ENCODE measurements at regions not wholly inside any gene's neighbourhood (a gene's known extent, or its start where the extent isn't known, plus 50 kb on each side); places are given as distances from the start of the nearest gene placed in this dataset.

DNA sequence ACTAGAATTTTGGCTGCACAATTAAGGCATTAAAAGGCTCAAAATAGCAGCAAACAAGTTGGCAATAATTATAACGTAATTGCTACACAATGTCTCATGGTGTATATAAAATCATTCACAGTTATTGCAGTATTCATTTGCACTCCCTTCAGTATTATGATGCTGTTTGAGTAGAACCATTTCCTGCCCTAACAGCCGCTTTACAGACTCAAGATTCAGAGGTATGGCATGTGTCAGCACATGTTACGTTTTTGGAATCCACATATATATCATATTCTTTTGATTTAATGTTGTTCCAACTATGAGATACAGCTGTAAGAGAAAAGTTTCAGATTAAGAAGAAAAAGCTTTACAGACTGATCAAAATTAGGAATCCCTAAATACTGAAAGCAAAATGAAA lies 56.3 kb upstream of the NCKAP5 start:
- no peaks in the 10 kb centered on the region for H3K79me2 ChIP-seq (ENCODE audit: low read length)
- no peak overlapping the region for H2AFZ ChIP-seq (ENCODE audit: low read depth, low read length)
- H3K4me3 ChIP-seq (ENCODE audit: low read length) = no peak overlapping the region
- no peaks in the 10 kb centered on the region for H4K20me1 ChIP-seq (ENCODE audit: insufficient read depth, low read length)
- H3K9ac ChIP-seq (ENCODE audit: low read length) = no peak overlapping the region
- H3K9me3 ChIP-seq (ENCODE audit: insufficient read depth, low read length) = no peaks in the 10 kb centered on the region
- TF ChIP-seq, protein P1, sequence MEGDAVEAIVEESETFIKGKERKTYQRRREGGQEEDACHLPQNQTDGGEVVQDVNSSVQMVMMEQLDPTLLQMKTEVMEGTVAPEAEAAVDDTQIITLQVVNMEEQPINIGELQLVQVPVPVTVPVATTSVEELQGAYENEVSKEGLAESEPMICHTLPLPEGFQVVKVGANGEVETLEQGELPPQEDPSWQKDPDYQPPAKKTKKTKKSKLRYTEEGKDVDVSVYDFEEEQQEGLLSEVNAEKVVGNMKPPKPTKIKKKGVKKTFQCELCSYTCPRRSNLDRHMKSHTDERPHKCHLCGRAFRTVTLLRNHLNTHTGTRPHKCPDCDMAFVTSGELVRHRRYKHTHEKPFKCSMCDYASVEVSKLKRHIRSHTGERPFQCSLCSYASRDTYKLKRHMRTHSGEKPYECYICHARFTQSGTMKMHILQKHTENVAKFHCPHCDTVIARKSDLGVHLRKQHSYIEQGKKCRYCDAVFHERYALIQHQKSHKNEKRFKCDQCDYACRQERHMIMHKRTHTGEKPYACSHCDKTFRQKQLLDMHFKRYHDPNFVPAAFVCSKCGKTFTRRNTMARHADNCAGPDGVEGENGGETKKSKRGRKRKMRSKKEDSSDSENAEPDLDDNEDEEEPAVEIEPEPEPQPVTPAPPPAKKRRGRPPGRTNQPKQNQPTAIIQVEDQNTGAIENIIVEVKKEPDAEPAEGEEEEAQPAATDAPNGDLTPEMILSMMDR (IDR thresholded peaks at IDR 0.05; ENCODE audit: low read depth, low read length) = no peak
- H3K27me3 ChIP-seq (ENCODE audit: low read depth, low read length) = no peaks in the 10 kb centered on the region
- H3K36me3 ChIP-seq (replicated peaks; ENCODE audit: low read depth, low read length) = no peaks in the 10 kb centered on the region
- H3K4me2 ChIP-seq (ENCODE audit: low read length) = no peak overlapping the region
- H3K4me1 ChIP-seq (ENCODE audit: low read length) = no peaks in the 10 kb centered on the region
- no peak overlapping the region for H3K27ac ChIP-seq (ENCODE audit: low read length)

DNA sequence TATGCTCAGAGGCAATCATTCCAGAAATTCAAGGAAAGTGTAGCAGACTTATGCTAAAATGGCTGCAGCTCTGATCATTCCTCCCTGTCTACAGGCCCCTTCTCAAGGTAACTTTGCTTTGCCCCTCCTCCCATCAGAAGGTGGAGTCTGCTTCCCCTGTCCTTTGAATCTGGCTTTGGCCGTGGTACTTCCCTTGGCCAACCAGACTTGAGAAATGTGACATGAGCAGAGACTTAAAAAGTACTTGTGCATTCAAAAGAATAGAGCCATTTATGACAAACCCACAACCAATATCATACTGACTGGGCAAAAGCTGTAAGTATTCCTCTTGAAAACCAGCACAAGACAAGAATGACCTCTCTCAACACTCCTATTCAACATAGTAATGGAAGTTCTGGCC lies 59.5 kb upstream of the NCKAP5 start:
- H3K36me3 ChIP-seq (replicated peaks; ENCODE audit: low read depth, low read length) = no peaks in the 10 kb centered on the region
- no peak overlapping the region for H3K9ac ChIP-seq (ENCODE audit: low read length)
- no peaks in the 10 kb centered on the region for H3K79me2 ChIP-seq (ENCODE audit: low read length)
- H2AFZ ChIP-seq (ENCODE audit: low read depth, low read length) = no peak overlapping the region
- H4K20me1 ChIP-seq (ENCODE audit: insufficient read depth, low read length) = no peaks in the 10 kb centered on the region
- no peaks in the 10 kb centered on the region for H3K9me3 ChIP-seq (ENCODE audit: insufficient read depth, low read length)
- no peaks in the 10 kb centered on the region for H3K27me3 ChIP-seq (ENCODE audit: low read depth, low read length)
- H3K27ac ChIP-seq (ENCODE audit: low read length) = no peak overlapping the region
- no peak for TF ChIP-seq EZH2phosphoT487 (IDR thresholded peaks at IDR 0.05; ENCODE audit: low read depth)
- TF ChIP-seq, protein P1 (IDR thresholded peaks at IDR 0.05; ENCODE audit: low read depth, low read length) = no peak
- H3K4me1 ChIP-seq (ENCODE audit: low read length) = no peaks in the 10 kb centered on the region
- no peak overlapping the region for H3K4me3 ChIP-seq (ENCODE audit: low read length)
- H3K4me2 ChIP-seq (ENCODE audit: low read length) = no peak overlapping the region

DNA sequence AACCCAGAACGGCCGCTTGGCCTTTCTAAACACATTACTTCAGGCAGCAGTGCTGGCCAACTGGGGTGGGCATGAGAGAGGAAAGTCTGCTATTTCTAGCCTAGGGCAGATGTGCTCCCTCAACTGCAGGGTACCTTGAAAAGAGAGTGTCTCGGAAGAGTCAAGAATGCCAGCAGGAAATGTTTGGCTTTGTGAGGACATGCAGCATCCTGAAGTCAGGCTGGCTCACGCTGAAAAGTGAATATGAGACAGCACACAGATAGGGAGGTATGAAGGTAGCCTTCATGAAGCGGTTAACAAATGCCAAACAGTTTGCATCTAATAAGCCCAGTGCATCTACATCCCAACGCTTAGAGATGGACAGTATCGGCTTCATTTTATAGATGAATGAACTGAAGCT lies 65.0 kb upstream of the NCKAP5 start:
- H3K27ac ChIP-seq (ENCODE audit: low read length) = no peak overlapping the region
- no peaks in the 10 kb centered on the region for H3K27me3 ChIP-seq (ENCODE audit: low read depth, low read length)
- TF ChIP-seq, protein P1 (IDR thresholded peaks at IDR 0.05; ENCODE audit: low read depth, low read length) = no peak
- TF ChIP-seq EZH2phosphoT487 (IDR thresholded peaks at IDR 0.05; ENCODE audit: low read depth) = no peak
- no peaks in the 10 kb centered on the region for H3K9me3 ChIP-seq (ENCODE audit: insufficient read depth, low read length)
- H2AFZ ChIP-seq (ENCODE audit: low read depth, low read length) = no peak overlapping the region
- no peaks in the 10 kb centered on the region for H3K4me1 ChIP-seq (ENCODE audit: low read length)
- no peaks in the 10 kb centered on the region for H4K20me1 ChIP-seq (ENCODE audit: insufficient read depth, low read length)
- no peak overlapping the region for H3K4me2 ChIP-seq (ENCODE audit: low read length)
- H3K36me3 ChIP-seq (replicated peaks; ENCODE audit: low read depth, low read length) = no peaks in the 10 kb centered on the region
- H3K79me2 ChIP-seq (ENCODE audit: low read length) = no peaks in the 10 kb centered on the region
- H3K4me3 ChIP-seq (ENCODE audit: low read length) = no peak overlapping the region
- no peak overlapping the region for H3K9ac ChIP-seq (ENCODE audit: low read length)

DNA sequence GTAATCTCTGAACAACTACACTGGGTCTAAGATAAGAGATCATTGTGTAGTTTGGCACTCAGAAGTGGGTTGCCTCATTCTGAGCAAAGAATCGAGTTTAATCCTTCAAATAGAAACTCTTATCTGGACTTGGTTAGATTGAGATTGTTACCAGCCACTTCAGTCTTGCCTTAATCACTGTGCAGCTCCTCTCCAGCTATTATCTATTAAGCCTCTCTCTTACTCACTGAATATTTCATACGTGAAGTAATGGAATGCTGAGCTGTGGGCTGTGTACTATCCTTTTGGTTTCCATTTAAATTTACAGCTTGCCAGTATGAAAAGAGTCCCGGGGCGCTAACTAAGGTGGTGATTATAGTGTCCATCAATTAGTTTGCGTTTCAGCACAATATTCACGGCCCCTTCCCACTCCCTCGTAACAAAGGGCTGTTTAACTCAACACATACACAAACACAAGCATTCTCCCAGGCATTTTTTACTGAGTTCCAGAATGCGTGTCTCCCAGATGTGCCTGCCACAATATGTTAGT lies 65.7 kb upstream of the NCKAP5 start:
- H3K4me2 ChIP-seq (ENCODE audit: low read length) = no peak overlapping the region
- TF ChIP-seq, protein P1 (IDR thresholded peaks at IDR 0.05; ENCODE audit: low read depth, low read length) = no peak
- TF ChIP-seq EZH2phosphoT487 (IDR thresholded peaks at IDR 0.05; ENCODE audit: low read depth) = no peak
- H3K27ac ChIP-seq (ENCODE audit: low read length) = no peak overlapping the region
- H3K4me1 ChIP-seq (ENCODE audit: low read length) = no peaks in the 10 kb centered on the region
- no peaks in the 10 kb centered on the region for H3K27me3 ChIP-seq (ENCODE audit: low read depth, low read length)
- no peaks in the 10 kb centered on the region for H3K9me3 ChIP-seq (ENCODE audit: insufficient read depth, low read length)
- H3K36me3 ChIP-seq (replicated peaks; ENCODE audit: low read depth, low read length) = no peaks in the 10 kb centered on the region
- H2AFZ ChIP-seq (ENCODE audit: low read depth, low read length) = no peak overlapping the region
- no peaks in the 10 kb centered on the region for H4K20me1 ChIP-seq (ENCODE audit: insufficient read depth, low read length)
- H3K4me3 ChIP-seq (ENCODE audit: low read length) = no peak overlapping the region
- H3K79me2 ChIP-seq (ENCODE audit: low read length) = no peaks in the 10 kb centered on the region
- no peak overlapping the region for H3K9ac ChIP-seq (ENCODE audit: low read length)

Measured in OCI-LY3 (cell line).